GM12873 (cell line): ENCODE measurements at regions not wholly inside any gene's neighbourhood (a gene's known extent, or its start where the extent isn't known, plus 50 kb on each side); places are given as distances from the start of the nearest gene placed in this dataset.

Source experiments
- TF ChIP-seq, protein P1 (sequence below): IDR thresholded peaks from 2 replicates; pipeline ENCODE4 v1.5.1; 2012; ENCODE audit warnings: low read depth, mild to moderate bottlenecking, moderate library complexity, low read length, control low read depth; ENCODE audit not compliant: insufficient read depth; ENCODE audit errors: missing control alignments

DNA sequence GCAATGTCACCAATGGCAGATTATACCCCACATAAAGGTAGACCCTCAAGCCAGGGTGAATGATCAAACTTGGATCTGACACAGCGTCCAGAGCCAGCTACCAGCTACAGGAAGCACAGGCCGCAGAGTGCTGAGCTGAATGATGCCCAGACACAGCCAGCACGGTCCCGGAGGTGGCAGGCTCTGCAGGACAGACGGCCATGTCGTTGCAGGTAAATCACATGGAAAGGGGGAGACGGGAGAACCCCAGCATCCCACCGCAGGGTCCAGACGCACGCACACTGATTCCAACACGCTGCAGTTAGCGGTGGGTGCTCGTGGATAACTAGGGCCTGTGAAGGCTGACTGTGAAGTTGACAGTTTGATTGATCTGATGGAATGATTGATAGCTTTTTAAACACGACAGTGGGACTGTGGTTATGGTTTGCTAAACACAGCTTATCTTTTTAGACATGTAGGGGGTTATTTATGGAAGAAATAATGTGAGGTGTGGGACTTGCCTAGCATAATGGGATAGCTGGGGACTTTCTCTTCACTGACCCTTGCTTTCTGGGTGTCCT, 228.5 kb downstream of the ERMARD start:
- TF ChIP-seq, protein P1, sequence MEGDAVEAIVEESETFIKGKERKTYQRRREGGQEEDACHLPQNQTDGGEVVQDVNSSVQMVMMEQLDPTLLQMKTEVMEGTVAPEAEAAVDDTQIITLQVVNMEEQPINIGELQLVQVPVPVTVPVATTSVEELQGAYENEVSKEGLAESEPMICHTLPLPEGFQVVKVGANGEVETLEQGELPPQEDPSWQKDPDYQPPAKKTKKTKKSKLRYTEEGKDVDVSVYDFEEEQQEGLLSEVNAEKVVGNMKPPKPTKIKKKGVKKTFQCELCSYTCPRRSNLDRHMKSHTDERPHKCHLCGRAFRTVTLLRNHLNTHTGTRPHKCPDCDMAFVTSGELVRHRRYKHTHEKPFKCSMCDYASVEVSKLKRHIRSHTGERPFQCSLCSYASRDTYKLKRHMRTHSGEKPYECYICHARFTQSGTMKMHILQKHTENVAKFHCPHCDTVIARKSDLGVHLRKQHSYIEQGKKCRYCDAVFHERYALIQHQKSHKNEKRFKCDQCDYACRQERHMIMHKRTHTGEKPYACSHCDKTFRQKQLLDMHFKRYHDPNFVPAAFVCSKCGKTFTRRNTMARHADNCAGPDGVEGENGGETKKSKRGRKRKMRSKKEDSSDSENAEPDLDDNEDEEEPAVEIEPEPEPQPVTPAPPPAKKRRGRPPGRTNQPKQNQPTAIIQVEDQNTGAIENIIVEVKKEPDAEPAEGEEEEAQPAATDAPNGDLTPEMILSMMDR: no peak

DNA sequence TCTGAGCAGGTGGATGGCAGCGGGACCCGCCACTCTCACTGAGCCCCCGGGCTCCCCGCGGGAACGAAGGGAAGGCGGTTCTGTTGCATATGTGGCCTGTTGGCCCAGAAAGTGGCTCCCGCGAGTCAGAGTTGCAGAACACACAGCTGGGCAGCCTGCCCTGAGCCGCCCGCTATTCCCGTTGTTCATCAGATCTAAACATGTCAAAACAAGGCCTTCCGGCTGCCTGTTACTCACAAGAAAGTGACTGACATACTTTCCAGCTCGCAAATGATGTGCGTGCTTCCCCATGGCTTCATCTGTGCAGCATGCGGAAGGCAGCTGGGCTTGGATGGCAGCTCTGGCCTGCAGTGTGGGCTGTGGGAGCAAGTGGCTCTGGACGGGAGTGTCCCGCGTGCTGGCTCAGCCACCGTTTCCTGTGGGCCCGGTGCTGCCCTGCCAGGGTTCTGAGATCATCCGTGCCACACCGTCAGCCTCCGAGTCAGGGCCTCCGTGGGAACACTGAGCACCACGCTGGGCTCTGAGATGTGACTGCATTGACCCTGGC, 227.3 kb downstream of the ERMARD start:
- TF ChIP-seq, protein P1: no peak

DNA sequence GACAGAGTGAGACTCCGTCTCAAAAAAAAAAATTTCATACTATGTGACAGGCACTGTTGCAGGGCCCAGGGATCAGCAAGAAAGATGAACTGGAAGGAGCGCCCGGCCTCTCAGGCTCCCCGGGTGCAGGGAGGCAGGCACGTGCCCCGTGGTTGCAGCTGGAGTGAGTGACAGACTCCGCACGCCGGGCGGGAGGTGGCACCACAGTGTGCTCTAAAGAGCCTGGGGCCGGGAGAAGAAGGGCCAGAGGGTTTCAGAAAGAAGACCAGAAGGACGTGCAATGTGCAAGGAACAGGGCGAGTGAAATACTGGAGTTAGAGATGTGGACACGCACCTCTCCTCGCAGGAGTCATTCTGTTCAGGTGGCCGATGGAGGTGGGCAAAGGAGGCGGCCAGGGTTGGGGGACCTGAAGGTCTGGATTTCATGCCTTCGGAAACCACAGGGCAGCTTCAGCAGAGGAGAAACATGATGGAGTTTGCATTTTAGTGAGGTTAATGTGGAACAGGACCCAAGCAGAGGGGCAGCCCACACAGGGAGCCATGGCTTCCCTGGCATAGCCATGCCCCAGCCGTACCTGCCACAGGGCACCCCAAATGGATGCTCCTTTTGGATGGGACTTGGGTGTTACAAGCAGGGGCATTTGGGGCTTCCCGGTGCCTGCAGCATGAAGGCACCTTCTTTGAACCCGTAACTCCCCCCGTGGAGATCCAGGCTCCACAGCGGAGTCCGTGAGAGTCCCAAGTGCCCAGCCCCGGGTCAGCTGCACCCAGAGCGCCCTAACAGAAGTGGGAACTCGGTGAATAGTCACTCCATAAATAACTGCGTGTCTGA, 226.2 kb downstream of the ERMARD start:
- TF ChIP-seq, protein P1: no peak

DNA sequence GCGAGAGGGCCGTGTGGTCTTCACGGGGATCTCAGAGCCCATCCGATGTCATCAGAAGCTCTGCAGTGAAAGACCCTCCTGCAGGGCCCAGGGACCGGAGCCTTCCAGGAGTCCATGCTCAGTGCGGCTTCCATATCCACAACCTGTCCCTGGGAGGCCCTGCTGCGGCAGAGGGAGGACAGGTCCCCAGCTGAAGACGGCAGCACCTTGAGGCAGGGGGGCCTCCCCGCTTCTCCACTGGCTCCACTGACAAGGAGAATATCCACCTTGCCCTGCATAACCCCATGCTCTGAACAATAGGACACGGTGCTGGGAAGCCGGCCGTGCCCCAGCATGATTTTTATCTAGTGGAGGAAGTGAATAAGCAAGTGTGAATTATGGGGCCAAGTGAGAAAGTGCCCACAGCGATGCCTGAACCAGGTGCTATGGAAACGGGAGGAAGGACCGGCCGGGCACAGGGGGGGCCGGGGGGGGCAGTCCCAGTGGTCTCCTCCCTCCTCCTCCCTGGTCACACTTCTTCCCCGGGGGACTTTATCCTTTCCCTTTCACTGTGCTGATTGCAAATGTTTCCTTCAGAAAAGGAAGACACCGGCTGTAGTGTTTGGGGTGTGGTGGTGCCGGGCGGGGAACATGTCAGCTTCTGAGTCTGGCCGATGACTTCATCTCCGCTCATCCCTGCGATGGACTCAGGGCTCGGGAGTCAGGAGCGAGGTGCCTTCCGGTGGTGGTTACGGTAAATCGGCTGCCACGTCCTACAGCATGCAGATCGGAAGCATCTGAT, 225.1 kb downstream of the ERMARD start:
- TF ChIP-seq, protein P1: no peak

DNA sequence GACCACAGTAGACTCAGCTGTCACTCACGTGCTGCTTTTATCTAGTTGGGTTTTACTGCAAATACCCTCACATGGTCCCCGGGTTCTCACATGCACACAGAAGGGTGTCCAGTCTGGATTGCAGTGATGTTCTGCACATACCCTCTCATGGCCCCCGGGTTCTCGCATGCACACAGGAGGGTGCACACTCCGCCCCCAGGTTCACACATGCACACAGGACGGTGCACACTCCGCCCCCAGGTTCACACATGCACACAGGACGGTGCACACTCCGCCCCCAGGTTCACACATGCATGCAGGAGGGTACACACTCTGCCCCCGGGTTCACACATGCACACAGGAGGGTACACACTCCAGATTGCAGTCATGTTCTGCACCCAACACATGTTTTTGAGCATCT, 224.3 kb downstream of the ERMARD start:
- TF ChIP-seq, protein P1: no peak

DNA sequence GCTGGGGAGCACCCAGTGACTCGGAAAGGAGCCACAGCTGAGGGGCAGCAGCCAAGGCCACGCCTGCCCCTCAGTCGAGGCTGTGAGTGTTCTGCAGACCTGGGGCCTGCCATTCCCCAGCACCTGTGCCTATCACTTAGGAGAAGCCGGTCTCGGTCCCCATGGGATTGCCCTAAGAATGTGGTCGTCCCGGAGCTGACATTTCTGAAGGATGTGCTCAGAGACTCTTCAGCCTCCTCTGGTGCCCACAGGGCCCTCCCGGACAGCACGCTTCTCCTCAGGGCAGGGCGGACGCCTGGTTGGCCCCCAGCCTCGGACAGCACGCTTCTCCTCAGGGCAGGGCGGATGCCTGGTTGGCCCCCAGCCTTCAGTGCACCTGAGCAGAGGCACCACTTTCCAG, 223.9 kb downstream of the ERMARD start:
- TF ChIP-seq, protein P1: no peak

DNA sequence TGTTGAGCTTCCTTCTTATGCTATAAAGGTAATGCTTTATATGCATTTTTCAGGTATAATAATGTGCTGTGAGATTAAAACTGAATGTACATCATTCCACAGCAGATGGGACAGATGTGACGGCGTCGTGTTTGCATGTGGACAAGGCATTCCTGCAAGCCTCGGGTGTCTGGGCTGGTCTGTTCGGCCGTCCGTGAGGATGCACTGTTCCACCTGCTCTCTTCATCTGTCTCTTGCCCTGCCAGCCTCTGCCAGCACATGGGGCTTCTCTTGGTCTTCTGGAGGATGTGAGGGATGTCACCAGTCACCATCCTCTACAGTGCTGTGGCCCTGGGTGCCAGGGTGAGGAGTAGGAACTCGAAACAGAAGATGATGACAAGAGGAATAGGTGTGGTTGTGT, 223.2 kb downstream of the ERMARD start:
- TF ChIP-seq, protein P1: no peak
